ENCODE measurements at regions not wholly inside any gene's neighbourhood (a gene's known extent, or its start where the extent isn't known, plus 50 kb on each side); places are given as distances from the start of the nearest gene placed in this dataset.

DNA sequence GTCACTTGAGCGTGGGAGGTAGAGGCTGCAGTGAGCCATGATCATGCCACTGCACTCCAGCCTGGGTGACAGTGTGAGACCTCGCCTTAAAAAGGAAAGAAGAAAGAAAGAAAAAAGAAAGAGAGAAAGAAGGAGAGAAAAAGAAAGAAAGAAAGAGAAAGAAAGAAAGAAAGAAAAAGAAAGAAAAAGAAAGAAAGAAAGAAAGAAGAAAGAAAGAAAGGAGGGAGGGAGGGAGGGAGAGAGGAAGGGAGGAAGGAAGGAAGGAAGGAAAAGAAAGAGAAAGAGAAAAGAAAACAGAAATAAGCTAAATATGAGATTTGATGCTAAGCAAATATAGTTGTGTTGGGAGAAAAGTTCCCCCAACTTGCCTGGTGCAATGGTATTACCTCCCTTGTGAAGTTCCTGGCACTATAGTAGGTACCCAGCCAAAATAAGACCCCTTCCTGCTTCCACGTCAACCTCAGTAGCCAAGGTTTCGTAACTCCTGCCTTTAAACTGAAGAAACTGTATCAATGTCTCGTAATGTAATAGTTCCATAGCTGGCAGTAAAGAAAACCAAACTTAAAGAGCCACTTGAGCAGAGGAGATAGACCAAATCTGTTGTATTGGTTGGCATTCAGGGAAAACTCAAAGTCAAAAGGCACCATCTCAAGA, 88.1 kb upstream of the HNRNPU start:
- DNase-seq, result no peak

DNA sequence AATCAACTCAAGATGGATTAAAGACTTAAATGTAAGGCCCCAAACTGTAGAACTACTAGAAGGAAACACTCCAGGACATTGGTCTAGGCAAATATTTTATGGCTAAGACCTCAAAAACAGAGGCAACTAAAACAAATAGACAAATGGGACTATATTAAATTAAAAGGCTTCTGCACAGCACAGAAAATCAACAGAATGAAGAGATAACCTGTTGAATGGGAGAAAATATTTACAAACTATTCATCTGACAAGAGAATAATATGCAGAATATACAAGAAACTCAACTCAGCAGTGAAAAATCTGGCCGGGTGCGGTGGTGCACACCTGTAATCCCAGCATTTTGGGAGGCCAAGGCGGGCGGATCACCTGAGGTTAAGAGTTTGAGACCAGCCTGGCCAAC, 84.1 kb upstream of the HNRNPU start:
- no peak for DNase-seq

DNA sequence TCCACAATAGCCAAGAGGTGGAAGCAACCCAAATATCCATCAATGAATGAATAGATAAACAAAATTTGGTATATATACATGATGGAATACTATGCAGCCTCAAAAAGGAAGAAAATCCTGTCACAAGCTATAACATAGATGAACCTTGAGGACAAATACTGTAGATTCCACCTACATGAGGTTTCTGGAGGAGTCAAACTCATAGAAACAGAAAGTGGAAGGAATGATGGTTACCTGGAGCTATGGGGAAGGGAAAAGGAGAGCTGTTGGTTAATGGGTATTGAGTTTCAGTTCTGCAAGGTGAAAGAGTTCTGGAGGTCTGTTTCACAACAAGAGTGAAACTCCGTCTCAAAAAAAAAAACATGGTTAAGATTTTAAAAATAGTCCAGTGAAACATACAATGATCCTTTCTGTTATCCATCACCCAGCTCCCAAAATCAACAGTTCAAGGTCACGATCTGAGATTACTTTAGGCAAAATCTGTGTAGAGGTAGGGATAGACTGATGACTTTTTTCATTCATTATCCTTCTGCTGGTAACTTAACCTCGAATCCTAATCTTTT, 80.8 kb upstream of the HNRNPU start:
- no peak for DNase-seq

DNA sequence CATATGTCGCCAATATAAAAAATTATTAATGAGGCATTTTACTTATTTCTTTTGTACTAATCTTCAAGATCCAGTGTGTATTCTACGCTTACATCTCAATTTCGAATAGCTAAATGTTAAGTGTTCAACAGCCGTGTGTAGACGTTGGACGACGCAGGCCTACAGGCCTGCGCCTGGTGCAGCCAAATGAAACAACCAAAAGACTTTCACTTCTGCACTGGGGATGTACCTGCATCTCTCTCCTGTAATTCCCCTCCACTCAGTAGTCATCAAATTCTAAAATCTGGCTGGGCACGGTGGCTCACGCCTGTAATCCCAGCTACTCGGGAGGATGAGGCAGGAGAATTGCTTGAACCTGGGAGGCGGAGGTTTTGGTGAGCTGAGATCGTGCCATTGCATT, 76.8 kb upstream of the HNRNPU start:
- no peak for DNase-seq

GRCh38 chr1:244937099-244937498, 72.8 kb upstream of the HNRNPU start:
- no peak for DNase-seq

GRCh38 chr1:244920911-244921761, 56.8 kb upstream of the HNRNPU start:
- DNase-seq, result no peak

DNA sequence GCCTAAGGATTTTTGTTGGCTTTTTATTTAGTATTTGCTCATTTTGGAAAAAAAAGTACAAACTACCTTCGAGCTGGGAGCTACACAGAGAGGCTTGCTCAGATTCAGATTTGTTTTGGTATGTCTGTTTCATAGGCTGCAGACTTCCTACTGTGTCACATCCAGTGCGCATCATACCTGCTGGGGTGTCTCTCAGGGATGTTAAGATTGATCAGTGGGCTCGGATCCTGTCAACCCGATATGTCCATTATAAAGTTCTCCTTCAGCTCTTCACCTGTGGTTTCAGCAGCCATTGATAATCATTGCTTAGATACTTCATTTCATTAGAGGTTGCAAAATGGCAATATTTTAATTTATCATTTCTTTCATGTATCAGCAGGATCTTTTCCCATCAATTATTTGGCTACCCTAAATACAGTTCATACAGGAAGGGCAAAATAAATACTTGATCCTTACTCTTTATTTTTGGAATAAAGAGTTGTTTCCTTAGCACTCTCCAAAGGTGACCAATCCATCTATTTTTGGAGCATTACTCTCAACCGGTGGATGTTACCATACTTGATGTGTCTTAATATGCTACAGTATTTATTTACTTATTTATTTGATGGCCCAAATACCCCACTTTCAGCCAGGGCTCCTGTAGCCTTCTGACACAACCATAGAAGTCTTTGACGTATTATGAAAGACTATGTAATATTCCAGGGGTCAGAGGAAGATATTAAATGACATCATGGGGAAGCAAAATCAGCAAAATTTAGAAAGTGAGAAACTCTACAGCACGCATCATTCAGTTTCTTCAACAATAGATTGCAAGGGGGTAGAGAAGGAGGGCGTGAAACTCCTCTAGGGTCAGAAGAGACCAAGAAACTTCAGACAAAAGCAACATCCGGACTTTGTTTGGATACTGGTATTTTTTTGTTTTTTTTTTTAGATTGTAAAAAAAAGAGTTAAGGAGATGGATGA, 55.3 kb upstream of the HNRNPU start:
- no peak for DNase-seq

GRCh38 chr1:244918421-244919319, 54.3 kb upstream of the HNRNPU start:
- DNase-seq, result peak; percentile 25

GRCh38 chr1:244917073-244917670, 52.8 kb upstream of the HNRNPU start:
- no peak for DNase-seq

- DNase-seq, result no peak
These were observed 51.4 kb upstream of the HNRNPU start for GRCh38 chr1:244915736-244916135.

- DNase-seq, result no peak
These were observed 50.4 kb upstream of the HNRNPU start for GRCh38 chr1:244914761-244915160.

Data from muscle of arm (tissue), 1 donor.